Spleen (tissue), 7 donors: ENCODE measurements at regions not wholly inside any gene's neighbourhood (a gene's known extent, or its start where the extent isn't known, plus 50 kb on each side); places are given as distances from the start of the nearest gene placed in this dataset.

Source experiments
- POLR2A ChIP-seq, 3 donors: fragments of 450-650 bp; IDR thresholded peaks; one replicate each; pipeline ENCODE4 v1.5.1; 2017; ENCODE audit warnings: antibody characterized with exemption in 3 of 3, mild to moderate bottlenecking in 1 of 3
- POLR2AphosphoS5 ChIP-seq, 3 donors: sonication (generic); formaldehyde crosslinking; IDR thresholded peaks; one replicate each; pipeline ENCODE4 v1.5.1; 2017; ENCODE audit warnings: antibody characterized with exemption in 3 of 3
- TF ChIP-seq, protein P1 (sequence below), 11 experiments: fragments of 200-600 bp in 7 of 11; fragments of 450-650 bp in 4 of 11; sonication (generic) in 4 of 11; IDR thresholded peaks in 8 of 11; conservative IDR thresholded peaks in 3 of 11; 1 replicate in 7 of 11; 2 replicates in 4 of 11; pipeline versions ENCODE4 v1.4.0 to v1.8.0; 2016 to 2021; ENCODE audit warnings: antibody characterized with exemption in 11 of 11, inconsistent platforms in 4 of 11, mild to moderate bottlenecking in 1 of 11
- donor health status: DM: no; HTN: no; CAD: no; lungs with moderate emphysema.
- donor health status: DM: no; HTN: no; CAD: no.
- donor health status: DM: no; HTN: no; CAD: no.

DNA sequence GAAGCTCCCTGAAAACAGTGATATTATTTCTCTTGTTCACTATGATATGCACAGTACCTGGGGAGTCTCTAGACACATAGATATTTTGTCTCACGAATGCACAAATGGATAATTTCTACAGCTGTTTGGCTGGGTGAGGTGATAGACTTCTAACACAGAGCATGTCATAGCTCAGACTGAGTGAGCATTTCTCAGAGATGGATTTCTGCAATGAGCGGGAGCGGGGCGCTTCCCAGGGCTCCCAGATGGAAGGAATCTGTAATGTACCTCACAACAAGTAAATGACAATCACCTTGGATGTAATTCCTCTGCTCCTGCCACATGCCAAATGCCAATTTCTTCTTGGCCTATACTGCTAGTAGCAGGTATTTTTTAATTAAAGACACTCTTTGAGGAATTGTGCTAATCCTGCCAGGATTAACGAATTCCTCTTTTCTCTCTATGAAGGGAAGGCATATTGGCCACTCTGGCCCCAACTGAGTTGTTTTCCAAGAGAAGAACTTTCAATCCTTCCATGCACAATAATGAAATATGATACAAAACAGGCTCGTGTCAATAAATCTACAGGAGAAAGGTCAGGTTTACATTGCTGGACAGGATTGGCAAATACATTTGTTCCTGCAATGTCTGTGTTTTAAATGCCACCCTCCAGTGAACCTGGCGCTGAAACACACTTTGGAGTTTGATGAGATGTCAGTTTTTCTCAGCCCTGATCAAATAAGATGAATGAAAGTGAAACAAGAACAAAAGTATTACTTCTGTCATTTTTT, 185.3 kb downstream of the CBLN1 start:
- TF ChIP-seq, protein P1, sequence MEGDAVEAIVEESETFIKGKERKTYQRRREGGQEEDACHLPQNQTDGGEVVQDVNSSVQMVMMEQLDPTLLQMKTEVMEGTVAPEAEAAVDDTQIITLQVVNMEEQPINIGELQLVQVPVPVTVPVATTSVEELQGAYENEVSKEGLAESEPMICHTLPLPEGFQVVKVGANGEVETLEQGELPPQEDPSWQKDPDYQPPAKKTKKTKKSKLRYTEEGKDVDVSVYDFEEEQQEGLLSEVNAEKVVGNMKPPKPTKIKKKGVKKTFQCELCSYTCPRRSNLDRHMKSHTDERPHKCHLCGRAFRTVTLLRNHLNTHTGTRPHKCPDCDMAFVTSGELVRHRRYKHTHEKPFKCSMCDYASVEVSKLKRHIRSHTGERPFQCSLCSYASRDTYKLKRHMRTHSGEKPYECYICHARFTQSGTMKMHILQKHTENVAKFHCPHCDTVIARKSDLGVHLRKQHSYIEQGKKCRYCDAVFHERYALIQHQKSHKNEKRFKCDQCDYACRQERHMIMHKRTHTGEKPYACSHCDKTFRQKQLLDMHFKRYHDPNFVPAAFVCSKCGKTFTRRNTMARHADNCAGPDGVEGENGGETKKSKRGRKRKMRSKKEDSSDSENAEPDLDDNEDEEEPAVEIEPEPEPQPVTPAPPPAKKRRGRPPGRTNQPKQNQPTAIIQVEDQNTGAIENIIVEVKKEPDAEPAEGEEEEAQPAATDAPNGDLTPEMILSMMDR (IDR thresholded peaks at IDR 0.05 in 8 of 11, conservative IDR thresholded peaks at IDR 0.05 in 3 of 11), result no peak
- no peak for TF ChIP-seq POLR2AphosphoS5 (IDR thresholded peaks at IDR 0.05)
- no peak for TF ChIP-seq POLR2A (IDR thresholded peaks at IDR 0.05)
